Suprapubic skin (tissue), 4 donors: ENCODE measurements at regions not wholly inside any gene's neighbourhood (a gene's known extent, or its start where the extent isn't known, plus 50 kb on each side); places are given as distances from the start of the nearest gene placed in this dataset.

Source experiments
- CTCF ChIP-seq, 2 donors: fragments of 200-600 bp in 1 of 2; fragments of 450-650 bp in 1 of 2; sonication (generic) in 1 of 2; IDR thresholded peaks; one replicate each; pipeline ENCODE4 v1.5.1; 2016 to 2019; ENCODE audit warnings: antibody characterized with exemption in 2 of 2, mild to moderate bottlenecking in 1 of 2, moderate library complexity in 1 of 2
- EP300 ChIP-seq: sonication (generic); formaldehyde crosslinking; IDR thresholded peaks from one replicate; pipeline ENCODE4 v1.6.1; 2017; ENCODE audit warnings: antibody characterized with exemption
- POLR2AphosphoS5 ChIP-seq, 3 donors: sonication (generic); formaldehyde crosslinking; IDR thresholded peaks; one replicate each; pipeline ENCODE4 v1.6.1; 2017; ENCODE audit warnings: antibody characterized with exemption in 3 of 3

GRCh38 chr6:85026021-85026420, 261.6 kb upstream of the TBX18 start:
- TF ChIP-seq CTCF (IDR thresholded peaks at IDR 0.05) = no peak
- no peak for TF ChIP-seq EP300
- TF ChIP-seq POLR2AphosphoS5 (IDR thresholded peaks at IDR 0.05) = no peak
